GM12892 (cell line): ENCODE measurements at regions not wholly inside any gene's neighbourhood (a gene's known extent, or its start where the extent isn't known, plus 50 kb on each side); places are given as distances from the start of the nearest gene placed in this dataset.

Experiments
- DNase-seq: peaks from one replicate; pipeline ENCODE4 v3.0.0; 2011; ENCODE audit not compliant: insufficient read length
- FAIRE-seq: peaks from 2 replicates; lab custom pipeline; 2011; peaks lifted over from hg19 to GRCh38; lab: Jason Lieb, UNC
- POLR2A ChIP-seq: IDR thresholded peaks from 2 replicates; pipeline ENCODE4 v1.6.1; 2011; ENCODE audit warnings: low read depth, low read length, control low read depth
- POLR2AphosphoS5 ChIP-seq: IDR thresholded peaks from 2 replicates; pipeline ENCODE4 v1.6.1; 2011; ENCODE audit warnings: low read depth, low read length, control low read depth
- TAF1 ChIP-seq: IDR thresholded peaks from 2 replicates; pipeline ENCODE4 v1.6.1; 2011; ENCODE audit warnings: low read depth, mild to moderate bottlenecking, control low read depth, low read length, borderline replicate concordance

GRCh38 chr13:80235166-80235966, 105.6 kb downstream of the SPRY2 start:
- TF ChIP-seq TAF1: no peak
- TF ChIP-seq POLR2AphosphoS5: no peak
- no peak for TF ChIP-seq POLR2A
- no peak for DNase-seq
- FAIRE-seq: no peak

GRCh38 chr13:80227645-80228044, 113.3 kb downstream of the SPRY2 start:
- no peak for TF ChIP-seq POLR2A
- no peak for TF ChIP-seq TAF1
- FAIRE-seq (no peak), DNase-seq (no peak)

- FAIRE-seq (no peak), DNase-seq (no peak)
- TF ChIP-seq TAF1 (no peak), POLR2AphosphoS5 (no peak), POLR2A (no peak)
Measured at GRCh38 chr13:80226645-80227044, 114.3 kb downstream of the SPRY2 start.

GRCh38 chr13:80224468-80224867, 116.5 kb downstream of the SPRY2 start:
- FAIRE-seq (no peak), DNase-seq (no peak)
- TF ChIP-seq POLR2A (no peak), TAF1 (no peak), POLR2AphosphoS5 (no peak)

- no peak for FAIRE-seq
- DNase-seq: no peak
Measured at GRCh38 chr13:80217614-80218456, 123.1 kb downstream of the SPRY2 start.

GRCh38 chr13:80215368-80215767, 125.6 kb downstream of the SPRY2 start:
- DNase-seq (no peak), FAIRE-seq (no peak)
- TF ChIP-seq TAF1 (no peak), POLR2A (no peak), POLR2AphosphoS5 (no peak)

More at GRCh38 chr13:80217614-80218456, 123.1 kb downstream of the SPRY2 start:
- no peak for TF ChIP-seq POLR2A
- TF ChIP-seq TAF1: no peak
- TF ChIP-seq POLR2AphosphoS5: no peak

- TF ChIP-seq TAF1 (no peak), POLR2A (no peak), POLR2AphosphoS5 (no peak)
- DNase-seq (no peak), FAIRE-seq (no peak)
Measured at GRCh38 chr13:80214521-80214991, 126.4 kb downstream of the SPRY2 start.

- FAIRE-seq: no peak
- no peak for DNase-seq
- TF ChIP-seq TAF1 (no peak), POLR2AphosphoS5 (no peak), POLR2A (no peak)
Measured at GRCh38 chr13:80214050-80214449, 126.9 kb downstream of the SPRY2 start.

- TF ChIP-seq TAF1: no peak
- TF ChIP-seq POLR2AphosphoS5: no peak
- TF ChIP-seq POLR2A: no peak
- FAIRE-seq: no peak
Measured at GRCh38 chr13:80213201-80213600, 127.7 kb downstream of the SPRY2 start.

GRCh38 chr13:80211566-80211965, 129.4 kb downstream of the SPRY2 start:
- TF ChIP-seq POLR2AphosphoS5 (no peak), TAF1 (no peak), POLR2A (no peak)
- DNase-seq (no peak), FAIRE-seq (no peak)

More at GRCh38 chr13:80213201-80213600, 127.7 kb downstream of the SPRY2 start:
- no peak for DNase-seq

- FAIRE-seq: no peak
- no peak for DNase-seq
- TF ChIP-seq TAF1 (no peak), POLR2A (no peak), POLR2AphosphoS5 (no peak)
Measured at GRCh38 chr13:80204642-80205041, 136.3 kb downstream of the SPRY2 start.

- DNase-seq (no peak), FAIRE-seq (no peak)
- TF ChIP-seq POLR2A (no peak), TAF1 (no peak), POLR2AphosphoS5 (no peak)
Measured at GRCh38 chr13:80203496-80203895, 137.4 kb downstream of the SPRY2 start.
